ENCODE measurements at regions not wholly inside any gene's neighbourhood (a gene's known extent, or its start where the extent isn't known, plus 50 kb on each side); places are given as distances from the start of the nearest gene placed in this dataset.

GRCh38 chr7:15929411-15929810, 242.9 kb upstream of the MEOX2 start:
- TF ChIP-seq, protein P1, sequence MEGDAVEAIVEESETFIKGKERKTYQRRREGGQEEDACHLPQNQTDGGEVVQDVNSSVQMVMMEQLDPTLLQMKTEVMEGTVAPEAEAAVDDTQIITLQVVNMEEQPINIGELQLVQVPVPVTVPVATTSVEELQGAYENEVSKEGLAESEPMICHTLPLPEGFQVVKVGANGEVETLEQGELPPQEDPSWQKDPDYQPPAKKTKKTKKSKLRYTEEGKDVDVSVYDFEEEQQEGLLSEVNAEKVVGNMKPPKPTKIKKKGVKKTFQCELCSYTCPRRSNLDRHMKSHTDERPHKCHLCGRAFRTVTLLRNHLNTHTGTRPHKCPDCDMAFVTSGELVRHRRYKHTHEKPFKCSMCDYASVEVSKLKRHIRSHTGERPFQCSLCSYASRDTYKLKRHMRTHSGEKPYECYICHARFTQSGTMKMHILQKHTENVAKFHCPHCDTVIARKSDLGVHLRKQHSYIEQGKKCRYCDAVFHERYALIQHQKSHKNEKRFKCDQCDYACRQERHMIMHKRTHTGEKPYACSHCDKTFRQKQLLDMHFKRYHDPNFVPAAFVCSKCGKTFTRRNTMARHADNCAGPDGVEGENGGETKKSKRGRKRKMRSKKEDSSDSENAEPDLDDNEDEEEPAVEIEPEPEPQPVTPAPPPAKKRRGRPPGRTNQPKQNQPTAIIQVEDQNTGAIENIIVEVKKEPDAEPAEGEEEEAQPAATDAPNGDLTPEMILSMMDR (conservative IDR thresholded peaks at IDR 0.05; ENCODE audit: low read depth, low read length), result no peak
- TF ChIP-seq EZH2 (IDR thresholded peaks at IDR 0.05; ENCODE audit: borderline replicate concordance, low read depth, low read length, poor library complexity, severe bottlenecking), result no peak

All from A673 (cell line).